Gastrocnemius medialis (tissue), 4 donors: ENCODE measurements at regions not wholly inside any gene's neighbourhood (a gene's known extent, or its start where the extent isn't known, plus 50 kb on each side); places are given as distances from the start of the nearest gene placed in this dataset.

Experiments
- ATAC-seq, 2 donors: fragments of 150-250 bp; one replicate each; pipeline ENCODE4 v1.9.1; 2016
- DNase-seq, 2 donors: peaks; one replicate each; pipeline ENCODE4 v3.0.0-alpha.2; 2019
- H3K27ac ChIP-seq, 4 donors: fragments of 200-600 bp; sonication (generic); 1 replicate in 1 of 4; 2 replicates in 3 of 4; pipeline ENCODE4 v1.5.1; 2016 to 2018; ENCODE audit warnings: mild to moderate bottlenecking in 2 of 4, moderate library complexity in 1 of 4
- H3K27me3 ChIP-seq, 3 donors: fragments of 200-600 bp; sonication (generic) in 2 of 3; 1 replicate in 1 of 3; 2 replicates in 2 of 3; pipeline versions ENCODE4 v1.5.1 to v1.6.0; 2016 to 2019; ENCODE audit warnings: mild to moderate bottlenecking in 1 of 3, moderate library complexity in 1 of 3
- H3K36me3 ChIP-seq, 2 donors: fragments of 200-600 bp; sonication (generic) in 1 of 2; one replicate each; pipeline ENCODE4 v1.5.1; 2017 to 2018
- H3K4me1 ChIP-seq, 2 donors: fragments of 200-600 bp; sonication (generic) in 1 of 2; one replicate each; pipeline ENCODE4 v1.5.1; 2016 to 2017; ENCODE audit warnings: mild to moderate bottlenecking in 2 of 2
- H3K4me3 ChIP-seq, 4 donors: fragments of 200-600 bp; sonication (generic) in 3 of 4; 1 replicate in 1 of 4; 2 replicates in 3 of 4; pipeline ENCODE4 v1.5.1; 2016 to 2019; ENCODE audit warnings: mild to moderate bottlenecking in 2 of 4
- H3K9me3 ChIP-seq, 3 donors: fragments of 200-600 bp; sonication (generic) in 2 of 3; 1 replicate in 1 of 3; 2 replicates in 2 of 3; pipeline ENCODE4 v1.5.1; 2016 to 2019
- CTCF ChIP-seq, 5 experiments: fragments of 450-650 bp in 3 of 5; fragments of 200-600 bp in 2 of 5; sonication (generic) in 2 of 5; IDR thresholded peaks in 4 of 5; conservative IDR thresholded peaks in 1 of 5; 1 replicate in 4 of 5; 2 replicates in 1 of 5; pipeline ENCODE4 v1.5.1; 2016 to 2019; ENCODE audit warnings: antibody characterized with exemption in 5 of 5, mild to moderate bottlenecking in 3 of 5, moderate library complexity in 3 of 5
- POLR2A ChIP-seq, 2 donors: fragments of 450-650 bp; IDR thresholded peaks; one replicate each; pipeline ENCODE4 v1.6.1; 2017; ENCODE audit warnings: antibody characterized with exemption in 2 of 2, mild to moderate bottlenecking in 2 of 2, moderate library complexity in 2 of 2
- in situ Hi-C, 4 donors: fragments of 200-750 bp; cut with MboI; loops; one replicate each; pipeline versions ENCODE4 v1.15.0 to v1.8.0; 2017; ENCODE audit warnings: low sequenced_read_pairs in 4 of 4
- intact Hi-C: fragments of 100-400 bp; cut with DNase I; formaldehyde crosslinking; loops from one replicate; pipeline ENCODE4 v1.15.1; 2023; ENCODE audit warnings: low total_unique reads

DNA sequence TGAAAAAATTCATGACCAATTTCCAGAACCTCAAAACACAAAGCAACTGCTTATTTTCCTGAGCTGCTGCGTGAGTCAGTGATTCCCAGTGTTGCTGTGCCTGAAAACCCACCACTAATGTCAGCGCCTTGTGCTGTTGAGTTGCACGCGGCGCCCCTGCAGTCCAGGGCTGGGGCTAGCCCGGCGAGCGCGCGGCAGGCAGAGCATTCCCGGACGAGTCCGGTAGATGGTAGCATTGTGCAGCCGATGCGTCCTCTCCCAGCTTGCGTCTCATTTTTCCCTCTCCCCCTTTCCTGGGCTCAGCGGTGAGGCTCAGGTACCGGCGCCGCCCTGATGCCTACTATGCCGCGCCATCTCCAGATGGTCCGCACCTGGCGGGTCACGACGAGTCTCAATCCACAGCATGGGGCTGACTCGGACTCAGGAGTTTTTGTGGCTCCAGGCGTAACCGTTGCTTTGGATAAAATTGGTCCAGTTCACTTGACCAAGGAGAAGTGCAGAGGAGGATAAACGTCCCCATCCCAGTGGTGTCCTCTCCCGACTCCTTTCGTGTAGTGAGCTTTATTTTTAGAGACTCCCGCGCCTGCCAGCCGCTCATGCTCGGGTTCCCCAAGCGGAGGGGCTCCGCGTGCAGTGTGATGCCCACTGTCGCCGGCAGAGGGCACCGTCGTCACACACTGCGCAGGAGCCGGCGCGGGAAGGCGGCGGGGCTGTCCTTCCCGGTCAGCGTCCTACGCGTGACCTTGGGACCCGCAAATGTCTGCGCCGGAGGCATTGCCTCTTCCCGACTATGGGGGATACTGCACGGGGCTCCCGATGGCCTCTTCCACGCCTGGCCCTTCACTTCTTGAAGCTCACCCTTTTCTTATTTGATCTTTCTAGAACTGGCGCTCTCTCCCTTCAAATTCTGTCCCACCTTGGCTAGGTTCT, 53.6 kb upstream of the IGFBP7 start:
- H3K4me3 ChIP-seq, result peak overlapping the region; percentile 53 to 77 (median 60)
- peak; percentile 33 to 46 for DNase-seq
- H3K27me3 ChIP-seq, result peaks cover 0 to 2% (median 0%) of the 10 kb centered on the region in 3 donors
- in situ Hi-C loops, result no loop called here
- no peaks in the 10 kb centered on the region for H3K9me3 ChIP-seq
- intact Hi-C loops, result loop anchor here (5.0 kb wide), 1 partner anchor 126 kb away; no protein-coding TSS in a partner anchor
- peak; percentile 89 to 96 for ATAC-seq
- peak; percentile 70 to 85 (median 79) for TF ChIP-seq CTCF (IDR thresholded peaks at IDR 0.05 in 4 of 5, conservative IDR thresholded peaks at IDR 0.05 in 1 of 5)
- no peak for TF ChIP-seq POLR2A (IDR thresholded peaks at IDR 0.05)
- no peaks in the 10 kb centered on the region for H3K36me3 ChIP-seq
- H3K4me1 ChIP-seq, result peaks cover 0 to 4% of the 10 kb centered on the region in 2 donors
- H3K27ac ChIP-seq, result peak overlapping the region; percentile 25 to 44 (median 36)

GRCh38 chr4:57162499-57163019, 52.4 kb upstream of the IGFBP7 start:
- no peak for TF ChIP-seq CTCF (IDR thresholded peaks at IDR 0.05 in 4 of 5, conservative IDR thresholded peaks at IDR 0.05 in 1 of 5)
- no peak for TF ChIP-seq POLR2A (IDR thresholded peaks at IDR 0.05)
- Histone ChIP-seq H3K4me3 (no peak overlapping the region), H3K27ac (no peak overlapping the region), H3K27me3 (peaks cover 0 to 2% (median 0%) of the 10 kb centered on the region in 3 donors), H3K36me3 (no peaks in the 10 kb centered on the region), H3K4me1 (peaks cover 0 to 4% of the 10 kb centered on the region in 2 donors), H3K9me3 (no peaks in the 10 kb centered on the region)
- in situ Hi-C loops, result no loop called here
- ATAC-seq (no peak), DNase-seq (no peak)
- intact Hi-C loops, result loop anchor here (5.0 kb wide), 1 partner anchor 125 kb away; no protein-coding TSS in a partner anchor
